HG02759 (cell line): ENCODE measurements at regions not wholly inside any gene's neighbourhood (a gene's known extent, or its start where the extent isn't known, plus 50 kb on each side); places are given as distances from the start of the nearest gene placed in this dataset.
"Not testable (repeated sequence)": the region's sequence is repeated elsewhere in the genome, so short reads cannot be mapped to it uniquely, and the experiment has no call there.

Experiments
- ATAC-seq: cut with Tn5 transposase; IDR thresholded peaks from one replicate; pipeline ENCODE4 v1.9.1; 2021; ENCODE audit warnings: mild to moderate bottlenecking, moderate library complexity; ENCODE audit not compliant: unreplicated experiment

DNA sequence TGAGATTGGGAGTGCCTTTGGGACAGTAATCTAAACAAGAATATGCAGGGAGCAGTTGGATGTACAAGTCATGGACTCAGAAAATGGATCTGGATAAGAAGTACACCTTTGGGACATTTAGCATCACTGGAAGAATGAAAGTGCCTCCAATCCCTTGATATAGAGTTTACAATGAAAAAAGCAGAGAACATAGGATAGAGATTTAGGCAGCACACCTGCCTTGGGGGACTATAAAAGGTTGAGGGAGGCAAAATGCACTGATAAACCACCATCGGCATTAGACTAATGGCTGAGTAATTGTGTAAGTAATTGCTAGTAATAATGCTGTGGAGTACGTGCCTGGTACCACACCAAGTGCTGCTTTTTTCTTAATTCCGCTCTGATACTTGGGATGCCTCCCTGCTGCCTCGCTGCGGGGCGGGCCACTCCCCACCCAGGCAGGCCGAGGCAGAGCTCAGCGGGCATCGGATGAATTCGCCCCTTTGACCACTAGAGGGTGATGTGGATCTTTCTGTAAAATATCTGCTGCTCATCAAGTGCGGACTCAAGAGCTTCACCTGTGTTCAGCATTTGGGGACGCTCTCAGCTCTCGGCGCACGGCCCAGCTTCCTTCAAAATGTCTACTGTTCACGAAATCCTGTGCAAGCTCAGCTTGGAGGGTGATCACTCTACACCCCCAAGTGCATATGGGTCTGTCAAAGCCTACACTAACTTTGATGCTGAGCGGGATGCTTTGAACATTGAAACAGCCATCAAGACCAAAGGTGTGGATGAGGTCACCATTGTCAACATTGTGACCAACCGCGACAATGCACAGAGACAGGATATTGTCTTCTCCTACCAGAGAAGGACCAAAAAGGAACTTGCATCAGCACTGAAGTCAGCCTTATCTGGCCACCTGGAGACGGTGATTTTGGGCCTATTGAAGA lies 99.9 kb downstream of the ANKRD18B start:
- ATAC-seq = peak; percentile 64

DNA sequence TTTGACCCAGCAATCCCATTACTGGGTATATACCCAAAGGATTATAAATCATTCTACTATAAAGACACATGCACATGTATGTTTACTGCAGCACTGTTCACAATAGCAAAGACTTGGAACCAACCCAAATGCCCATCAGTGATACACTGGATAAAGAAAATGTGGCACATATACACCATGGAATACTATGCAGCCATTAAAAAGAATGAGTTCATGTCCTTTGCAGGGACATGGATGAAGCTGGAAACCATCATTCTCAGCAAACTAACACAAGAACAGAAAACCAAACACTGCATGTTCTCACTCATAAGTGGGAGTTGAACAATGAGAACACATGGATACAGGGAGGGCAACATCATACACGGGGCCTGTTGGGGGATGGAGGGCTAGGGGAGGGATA lies 104.3 kb downstream of the ANKRD18B start:
- not testable (repeated sequence) for ATAC-seq

DNA sequence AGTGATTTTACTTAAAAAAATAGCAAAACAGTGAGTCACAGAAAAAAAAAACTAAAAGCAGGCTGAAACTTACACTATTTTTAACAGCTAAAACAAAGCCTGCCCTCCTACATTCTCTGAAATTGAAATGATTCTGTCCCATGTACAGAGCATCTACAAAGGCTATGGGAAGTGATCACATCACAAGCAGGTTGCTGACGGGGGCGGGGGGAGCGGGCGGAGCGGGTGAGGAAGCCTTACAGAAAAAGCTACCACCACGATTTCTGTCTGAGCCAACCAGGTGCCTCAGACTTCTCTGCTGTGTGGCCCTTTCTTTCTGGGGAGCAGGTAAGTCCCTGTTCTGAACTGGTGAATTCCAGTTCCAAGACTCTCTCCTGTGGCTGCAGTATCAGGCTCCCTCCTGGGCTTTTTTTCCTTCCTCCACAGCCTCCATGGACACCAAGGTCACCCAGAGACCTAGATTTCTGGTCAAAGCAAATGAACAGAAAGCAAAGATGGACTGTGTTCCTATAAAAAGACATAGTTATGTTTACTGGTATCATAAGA lies 104.9 kb downstream of the ANKRD18B start:
- no peak for ATAC-seq

DNA sequence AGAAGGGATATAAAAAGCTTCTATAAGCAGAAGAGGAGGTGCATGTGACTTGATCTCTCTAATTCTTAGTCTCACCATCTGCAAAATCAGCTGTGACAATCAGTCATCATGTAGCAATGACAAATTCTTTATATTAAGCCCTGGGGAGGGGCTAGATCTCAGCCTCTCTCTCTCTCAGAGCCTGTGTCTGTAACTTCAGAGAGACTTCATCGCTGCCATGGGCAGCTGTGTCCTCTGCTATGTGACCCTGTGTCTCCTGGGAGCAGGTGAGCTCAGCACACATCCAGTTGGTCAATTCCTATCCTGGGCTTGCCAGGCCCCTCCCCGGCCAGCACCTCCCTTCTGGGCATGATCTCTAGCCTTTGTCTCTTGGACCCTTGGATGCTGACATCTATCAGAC lies 109.6 kb downstream of the ANKRD18B start:
- ATAC-seq = no peak

DNA sequence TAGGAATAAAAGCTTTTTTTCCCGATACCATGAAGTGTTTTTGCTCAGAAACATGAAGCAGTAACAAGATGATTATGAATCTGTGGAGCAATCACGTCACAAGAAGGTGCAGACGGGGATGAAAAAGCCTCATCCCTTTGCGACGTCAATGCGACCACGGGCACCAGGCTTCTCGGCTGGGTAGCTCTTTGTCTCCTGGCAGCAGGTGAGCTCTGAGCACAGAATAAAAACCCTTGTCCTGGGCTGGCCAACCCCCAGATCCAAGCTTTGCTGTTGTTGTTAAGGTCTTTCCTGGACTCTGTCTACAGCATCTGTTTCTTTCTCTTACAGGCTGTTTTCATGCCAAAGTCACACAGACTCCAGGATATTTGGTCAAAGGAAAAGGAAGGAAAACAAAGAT lies 113.8 kb downstream of the ANKRD18B start:
- no peak for ATAC-seq

DNA sequence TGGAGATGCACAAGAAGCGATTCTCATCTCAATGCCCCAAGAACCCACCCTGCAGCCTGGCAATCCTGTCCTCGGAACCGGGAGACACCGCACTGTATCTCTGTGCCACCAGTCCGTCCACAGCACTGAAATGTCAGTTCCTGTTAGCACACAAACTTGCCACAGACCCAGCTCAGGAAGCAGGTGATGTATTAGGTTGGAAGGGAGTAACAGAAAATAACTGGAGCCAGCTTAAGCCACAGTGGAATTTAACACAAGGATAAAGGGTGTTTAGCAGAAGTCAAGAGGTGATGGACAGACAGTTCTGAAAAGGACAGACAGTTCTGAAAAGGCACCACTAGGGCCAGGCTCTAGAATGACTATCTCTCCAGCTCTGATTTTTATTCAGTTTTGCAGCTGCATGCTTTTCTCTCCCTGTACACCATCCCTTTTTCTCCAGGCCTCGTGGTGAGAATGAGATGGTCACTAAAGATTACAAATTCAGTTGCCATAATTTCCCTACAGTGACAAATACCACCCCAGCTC lies 114.4 kb downstream of the ANKRD18B start:
- no peak for ATAC-seq

DNA sequence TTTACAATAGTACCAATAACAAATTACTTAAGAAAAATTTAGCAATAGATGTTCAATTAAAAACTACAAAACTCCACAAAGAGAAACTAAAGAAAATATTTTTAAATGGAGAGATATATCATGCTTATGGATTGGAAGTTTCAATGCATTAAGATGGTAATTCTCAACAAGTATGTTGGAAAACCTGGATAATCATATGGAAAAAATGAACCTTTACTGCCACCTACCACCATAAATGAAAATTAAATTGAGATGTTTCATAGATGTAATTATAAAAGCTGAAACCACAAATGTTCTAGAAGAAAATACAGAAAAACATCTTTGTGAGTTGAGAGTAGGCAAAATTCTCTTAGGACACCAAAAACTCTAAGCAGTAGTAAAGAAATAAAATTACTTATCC lies 121.7 kb downstream of the ANKRD18B start:
- ATAC-seq = no peak

DNA sequence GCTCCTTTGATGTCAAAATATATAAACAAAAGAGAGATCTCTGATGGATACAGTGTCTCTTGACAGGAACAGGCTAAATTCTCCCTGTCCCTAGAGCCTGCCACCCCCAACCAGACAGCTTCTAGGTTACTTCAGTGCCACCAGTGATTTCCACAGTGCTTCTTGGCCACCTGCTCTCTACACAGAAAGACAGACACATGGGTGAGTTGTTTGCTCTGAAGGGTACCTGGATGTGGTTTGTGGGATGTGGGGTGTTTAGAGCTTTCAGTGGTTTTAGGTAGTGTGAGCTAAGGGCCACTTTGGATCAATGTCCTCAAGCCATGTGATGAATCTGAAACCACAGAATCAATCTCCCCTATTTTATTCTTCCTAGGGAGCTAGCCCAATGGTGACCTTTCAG lies 125.4 kb downstream of the ANKRD18B start:
- ATAC-seq = no peak

DNA sequence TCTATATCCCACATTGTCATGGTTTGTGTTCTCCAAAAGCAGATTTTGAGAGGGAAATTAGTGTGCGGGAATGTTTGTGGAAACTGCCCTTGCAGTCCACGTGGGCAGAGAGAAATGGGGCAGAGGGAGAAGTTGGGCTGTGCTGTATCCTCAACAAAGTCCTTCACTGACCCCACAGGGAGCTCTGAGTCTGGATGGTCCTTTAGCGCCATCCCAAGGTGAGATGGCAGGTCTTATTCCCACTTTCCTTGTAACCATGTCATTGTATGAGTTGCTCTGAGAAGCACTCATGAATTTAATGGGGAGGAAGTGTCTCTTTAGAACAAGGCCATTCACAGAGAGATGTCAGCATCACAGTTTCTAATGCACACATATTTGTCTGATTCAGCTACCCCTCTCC lies 127.1 kb downstream of the ANKRD18B start:
- ATAC-seq = no peak

DNA sequence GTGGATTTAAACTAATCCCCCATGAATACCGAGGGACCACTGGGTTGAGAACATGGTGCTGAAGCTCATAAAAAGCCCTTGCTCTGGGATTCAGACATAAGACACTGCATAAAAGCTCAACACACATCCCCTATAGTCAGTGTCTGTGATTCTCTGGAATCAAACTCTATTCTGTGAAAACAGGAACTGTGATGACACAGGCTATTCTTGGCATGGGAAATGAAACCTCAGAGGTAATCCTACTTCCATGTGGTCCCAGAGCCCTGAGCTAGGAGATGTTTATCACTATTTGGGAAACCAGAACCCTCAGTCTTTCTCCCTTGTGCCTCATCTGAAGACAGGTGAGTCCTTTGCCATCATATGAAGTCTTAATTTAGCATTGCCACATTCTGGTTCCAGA lies 135.4 kb upstream of the PRSS3 start:
- ATAC-seq = no peak

DNA sequence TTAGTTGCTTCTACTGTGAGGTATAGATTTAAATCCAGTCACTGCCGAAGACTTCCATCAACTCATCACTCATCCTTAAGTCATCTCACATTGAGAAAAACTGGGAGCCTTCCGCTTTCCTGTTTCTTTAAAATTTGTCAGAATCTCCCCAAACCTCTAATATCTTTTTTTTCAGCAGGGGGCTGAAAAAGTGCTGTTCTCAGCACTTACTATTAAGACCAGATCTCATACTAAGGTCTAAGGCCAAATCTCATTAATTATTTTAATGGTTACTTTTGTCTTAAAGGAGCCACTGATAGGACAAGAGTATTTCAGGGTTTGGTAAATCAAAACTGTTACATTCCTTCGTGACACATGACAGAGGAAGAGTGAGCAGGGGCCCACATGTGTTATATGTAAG lies 134.6 kb upstream of the PRSS3 start:
- no peak for ATAC-seq

DNA sequence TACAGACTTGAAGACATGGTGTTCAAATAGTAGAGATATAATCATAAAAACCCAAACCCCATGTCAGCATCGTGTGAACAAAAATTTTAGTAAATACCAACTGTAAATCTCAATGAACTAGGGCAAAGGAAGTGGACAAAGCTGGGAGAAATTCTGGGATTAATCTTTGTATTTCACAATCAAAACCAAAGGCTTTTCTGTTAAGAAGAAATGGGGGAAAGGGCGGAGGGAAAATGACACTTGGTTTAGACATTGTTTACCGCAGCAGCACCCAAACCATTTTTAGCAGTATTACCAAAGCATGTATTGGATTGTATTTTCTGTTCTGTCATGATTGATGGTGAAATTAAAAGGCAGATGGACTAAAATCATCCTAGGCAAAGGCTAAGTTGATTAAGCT lies 134.2 kb upstream of the PRSS3 start:
- no peak for ATAC-seq

DNA sequence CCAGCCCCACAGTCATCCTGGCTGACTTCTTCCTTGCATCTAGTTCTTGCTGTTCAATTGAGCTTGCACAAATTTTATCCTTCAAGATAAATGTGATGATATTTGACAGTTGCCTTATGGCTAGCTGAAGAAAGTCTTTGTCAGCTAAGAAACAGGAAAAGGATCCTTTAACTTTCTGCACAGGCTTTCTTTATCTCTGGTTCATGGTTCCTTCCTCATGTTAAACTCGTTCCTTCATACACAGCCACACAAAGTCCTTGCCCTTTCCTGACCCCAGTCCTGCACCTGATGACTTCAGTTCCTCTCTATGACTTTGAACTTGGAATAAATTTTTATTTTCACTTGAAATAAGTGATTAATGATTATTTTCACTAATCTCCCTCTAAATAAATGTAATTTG lies 132.5 kb upstream of the PRSS3 start:
- ATAC-seq = no peak

DNA sequence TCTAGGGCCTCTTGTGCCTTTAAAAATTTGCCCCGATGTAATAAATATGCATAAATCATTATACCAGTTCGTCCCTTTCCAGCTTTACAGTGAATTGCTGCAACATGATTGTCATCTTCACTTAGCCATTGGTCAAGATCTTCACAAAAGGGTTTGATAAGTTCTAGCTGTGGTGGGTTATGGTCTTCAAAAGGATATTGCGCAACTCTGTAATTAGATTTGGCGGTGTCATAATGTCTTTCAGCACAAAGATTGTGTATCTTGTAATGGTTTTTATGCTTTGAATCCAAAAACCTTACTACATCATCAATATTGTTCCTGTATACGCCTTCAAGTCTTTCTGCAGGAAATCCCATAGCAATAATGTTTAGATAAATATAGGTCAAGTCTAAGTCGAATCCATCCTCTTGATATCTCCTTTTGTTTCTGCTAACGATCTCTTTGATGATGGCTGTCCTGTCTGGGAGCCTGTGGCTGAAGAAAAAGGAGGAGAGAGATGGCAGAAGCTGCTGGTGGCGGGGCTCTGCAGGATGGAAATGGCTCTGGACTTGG lies 119.1 kb upstream of the PRSS3 start:
- not testable (repeated sequence) for ATAC-seq

DNA sequence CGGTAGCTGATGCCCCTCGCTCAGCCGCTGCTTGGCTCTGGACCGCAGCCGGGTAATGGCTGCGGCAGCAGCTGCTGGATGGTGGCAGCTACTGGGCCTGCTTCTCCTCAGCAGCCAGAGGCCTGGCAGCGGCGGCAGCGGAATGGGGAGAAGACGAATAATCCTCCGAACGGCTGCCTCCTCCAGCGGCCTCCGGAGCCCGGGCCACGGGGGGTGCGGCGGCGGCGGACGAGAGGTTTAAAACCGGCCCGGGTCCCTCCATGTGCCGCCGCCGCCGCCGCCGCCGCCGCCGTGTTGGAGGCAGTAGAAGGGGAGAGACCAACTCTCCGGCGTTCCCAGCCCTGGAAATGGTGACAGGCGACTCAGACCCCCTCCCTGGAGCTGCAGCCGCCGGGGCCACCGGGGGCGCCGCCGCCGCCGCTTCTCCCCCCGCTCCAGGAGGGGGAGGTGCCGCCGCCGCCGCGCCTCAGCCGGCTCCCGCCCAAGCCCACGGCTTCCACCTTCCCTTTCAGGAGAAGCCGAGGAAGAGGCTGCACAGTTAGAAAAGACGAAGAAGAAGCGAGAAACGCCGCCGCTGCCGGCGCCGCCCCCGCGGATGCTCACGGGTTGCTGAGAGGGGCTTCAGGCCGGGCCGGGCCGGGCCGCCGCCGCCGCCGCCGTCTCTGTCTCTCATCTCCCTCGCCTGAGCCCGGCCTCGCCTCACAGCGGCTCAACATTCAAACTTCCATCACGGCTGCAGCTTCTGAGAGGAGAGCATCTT lies 118.4 kb upstream of the PRSS3 start:
- ATAC-seq = peak; percentile 59

DNA sequence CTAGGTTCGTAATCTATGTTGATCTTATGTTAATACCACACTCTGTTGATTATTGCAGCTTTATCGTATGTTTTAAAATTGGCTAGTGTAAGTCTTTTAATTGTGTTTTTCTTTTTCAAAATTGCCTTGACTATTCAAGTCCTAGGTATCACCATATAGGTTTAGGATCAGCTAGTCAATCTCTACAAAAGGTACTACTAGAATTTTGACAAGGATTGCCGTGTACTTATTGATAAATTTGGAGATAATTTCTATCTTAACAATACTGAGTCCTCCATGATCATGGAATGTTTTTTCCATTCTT lies 117.9 kb upstream of the PRSS3 start:
- no peak for ATAC-seq

DNA sequence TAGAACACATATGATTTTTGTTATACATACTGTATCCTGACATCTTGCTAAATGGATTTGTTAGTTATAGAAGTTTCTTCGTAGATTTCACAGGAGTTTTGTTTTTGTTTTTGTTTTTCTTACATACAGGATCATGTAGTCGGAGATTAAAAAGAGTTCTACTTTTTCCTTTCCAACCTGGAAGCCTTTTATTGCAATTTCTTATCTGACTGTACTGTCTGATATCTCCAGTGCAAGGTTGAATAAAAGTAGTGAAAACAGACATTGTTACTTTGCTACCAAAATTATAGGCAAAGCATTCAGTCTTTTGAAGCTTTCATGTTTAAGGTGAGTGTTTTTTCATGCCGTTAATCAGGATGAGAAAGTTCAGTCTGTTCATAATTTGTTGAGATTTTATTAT lies 117.4 kb upstream of the PRSS3 start:
- no peak for ATAC-seq

DNA sequence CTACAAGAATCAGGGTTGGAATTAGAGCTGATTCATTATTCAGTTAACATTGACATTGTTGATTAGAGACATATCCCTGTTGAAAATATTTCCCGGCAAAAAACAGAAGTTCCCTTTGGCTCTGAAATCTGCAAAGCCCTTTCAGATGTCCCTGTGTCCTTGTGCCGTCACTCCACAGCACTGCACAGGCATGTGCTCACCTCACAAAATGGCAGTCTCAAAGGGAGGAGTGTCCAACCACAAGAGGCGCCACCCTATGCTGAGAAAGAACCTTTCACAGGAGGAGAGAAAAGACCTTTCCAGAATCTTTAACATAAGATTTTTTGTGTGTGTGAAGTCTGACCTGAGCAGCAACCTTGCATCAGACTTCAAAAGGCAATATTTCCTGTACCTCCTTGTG lies 112.8 kb upstream of the PRSS3 start:
- ATAC-seq = no peak

DNA sequence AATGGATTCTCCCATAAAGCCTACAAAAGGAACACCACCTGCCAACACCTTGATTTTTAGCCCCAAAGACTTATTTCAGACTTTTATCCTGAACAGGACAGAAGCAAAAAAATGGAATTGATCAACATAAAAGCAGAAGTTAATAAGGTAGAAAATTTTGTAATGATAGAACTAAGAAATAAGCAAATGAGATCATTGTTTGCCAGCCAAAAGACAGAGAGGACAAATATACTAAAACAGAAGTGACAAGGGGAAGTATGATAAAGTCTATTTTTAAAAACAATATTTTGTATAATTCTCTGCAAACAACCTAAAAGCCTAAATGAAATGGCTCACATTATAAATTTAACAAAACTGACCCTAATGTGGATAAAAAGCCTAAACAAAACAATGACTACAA lies 110.5 kb upstream of the PRSS3 start:
- ATAC-seq = no peak

DNA sequence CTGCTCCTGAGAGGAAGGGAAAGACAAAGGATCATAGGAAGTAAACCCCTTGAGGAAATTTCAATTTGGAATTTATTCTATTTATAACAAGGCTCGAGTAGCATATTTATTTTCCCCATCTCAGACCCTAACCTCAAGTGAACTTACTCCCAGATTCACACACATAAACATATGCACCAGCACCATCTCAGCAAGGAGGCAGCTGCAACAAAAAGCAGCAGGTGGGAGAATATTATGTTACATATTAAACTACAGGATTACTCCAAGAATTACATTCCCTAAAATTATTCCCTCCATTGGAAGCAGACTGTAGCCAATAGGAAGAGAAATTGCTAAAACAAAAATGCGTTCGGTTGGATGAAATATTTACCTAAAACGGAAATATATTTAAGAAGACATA lies 108.4 kb upstream of the PRSS3 start:
- ATAC-seq = no peak

DNA sequence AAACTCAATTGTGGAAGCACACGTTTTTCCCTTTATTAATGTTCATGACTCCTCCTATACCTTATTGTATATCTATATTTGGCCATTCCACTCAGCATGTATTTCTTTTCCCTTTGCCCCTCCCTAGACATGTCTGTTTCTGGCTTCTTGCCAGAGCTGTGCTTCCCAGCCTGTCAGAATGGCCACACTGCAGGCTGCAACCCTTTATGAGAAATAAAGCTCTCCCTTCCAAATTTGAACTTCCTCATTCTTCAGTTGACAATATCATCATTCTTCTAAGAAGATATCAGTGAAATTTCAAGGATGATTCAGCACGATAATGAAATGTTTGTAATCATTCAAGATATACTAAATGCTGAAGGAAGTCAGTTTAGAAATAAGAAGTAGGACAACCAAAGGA lies 107.6 kb upstream of the PRSS3 start:
- ATAC-seq = no peak
